ENCODE measurements at regions not wholly inside any gene's neighbourhood (a gene's known extent, or its start where the extent isn't known, plus 50 kb on each side); places are given as distances from the start of the nearest gene placed in this dataset.
A peak's percentile ranks its signal among the peaks of the same experiment; 100 is the strongest.

DNA sequence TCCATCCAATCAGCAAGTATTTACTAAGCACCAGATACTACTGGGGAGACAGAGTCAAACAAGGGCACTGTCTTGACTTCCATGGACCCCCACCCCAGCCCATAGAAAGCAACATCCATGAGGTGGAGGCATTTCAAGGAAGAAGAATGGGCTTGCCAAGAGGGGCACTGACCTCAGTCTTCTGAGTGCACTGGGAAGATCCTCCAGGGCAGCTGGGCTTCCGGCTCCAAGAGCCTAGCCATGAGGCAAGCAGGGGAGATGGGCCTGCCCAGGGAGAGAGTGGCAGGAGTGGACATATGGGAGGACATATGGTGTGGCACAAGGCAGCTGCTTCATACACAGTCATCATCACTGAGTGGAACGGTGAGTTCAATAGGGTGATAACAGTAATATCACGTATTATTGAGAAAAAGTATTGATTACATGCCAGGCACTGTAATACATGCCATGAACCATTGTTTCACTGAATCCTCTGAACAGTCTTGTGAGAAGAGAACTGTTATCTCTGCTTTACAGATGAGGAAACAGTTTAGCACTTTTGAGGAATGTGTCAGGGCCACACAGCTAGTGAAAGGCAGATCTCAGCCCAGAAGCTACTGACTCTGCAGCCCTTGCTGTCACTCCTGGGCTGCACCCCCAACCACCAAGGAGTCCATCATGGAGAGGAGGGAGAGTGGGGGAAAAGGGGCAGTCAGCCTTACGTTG, 331.7 kb upstream of the ZMIZ1 start:
- no peaks in the 10 kb centered on the region for H3K27me3 ChIP-seq
- H3K36me3 ChIP-seq = no peaks in the 10 kb centered on the region
- H3K9me3 ChIP-seq (ENCODE audit: low read depth) = no peaks in the 10 kb centered on the region
- no peak for DNase-seq (ENCODE audit: low read depth in 1 of 2, low spot score in 1 of 2)
- H3K4me1 ChIP-seq (ENCODE audit: low read depth) = peaks cover 5% of the 10 kb centered on the region
- no peak overlapping the region for H3K4me3 ChIP-seq
- TF ChIP-seq, protein P1, sequence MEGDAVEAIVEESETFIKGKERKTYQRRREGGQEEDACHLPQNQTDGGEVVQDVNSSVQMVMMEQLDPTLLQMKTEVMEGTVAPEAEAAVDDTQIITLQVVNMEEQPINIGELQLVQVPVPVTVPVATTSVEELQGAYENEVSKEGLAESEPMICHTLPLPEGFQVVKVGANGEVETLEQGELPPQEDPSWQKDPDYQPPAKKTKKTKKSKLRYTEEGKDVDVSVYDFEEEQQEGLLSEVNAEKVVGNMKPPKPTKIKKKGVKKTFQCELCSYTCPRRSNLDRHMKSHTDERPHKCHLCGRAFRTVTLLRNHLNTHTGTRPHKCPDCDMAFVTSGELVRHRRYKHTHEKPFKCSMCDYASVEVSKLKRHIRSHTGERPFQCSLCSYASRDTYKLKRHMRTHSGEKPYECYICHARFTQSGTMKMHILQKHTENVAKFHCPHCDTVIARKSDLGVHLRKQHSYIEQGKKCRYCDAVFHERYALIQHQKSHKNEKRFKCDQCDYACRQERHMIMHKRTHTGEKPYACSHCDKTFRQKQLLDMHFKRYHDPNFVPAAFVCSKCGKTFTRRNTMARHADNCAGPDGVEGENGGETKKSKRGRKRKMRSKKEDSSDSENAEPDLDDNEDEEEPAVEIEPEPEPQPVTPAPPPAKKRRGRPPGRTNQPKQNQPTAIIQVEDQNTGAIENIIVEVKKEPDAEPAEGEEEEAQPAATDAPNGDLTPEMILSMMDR (IDR thresholded peaks at IDR 0.05; ENCODE audit: low read depth, low read length) = no peak
- no peak overlapping the region for H3K27ac ChIP-seq

DNA sequence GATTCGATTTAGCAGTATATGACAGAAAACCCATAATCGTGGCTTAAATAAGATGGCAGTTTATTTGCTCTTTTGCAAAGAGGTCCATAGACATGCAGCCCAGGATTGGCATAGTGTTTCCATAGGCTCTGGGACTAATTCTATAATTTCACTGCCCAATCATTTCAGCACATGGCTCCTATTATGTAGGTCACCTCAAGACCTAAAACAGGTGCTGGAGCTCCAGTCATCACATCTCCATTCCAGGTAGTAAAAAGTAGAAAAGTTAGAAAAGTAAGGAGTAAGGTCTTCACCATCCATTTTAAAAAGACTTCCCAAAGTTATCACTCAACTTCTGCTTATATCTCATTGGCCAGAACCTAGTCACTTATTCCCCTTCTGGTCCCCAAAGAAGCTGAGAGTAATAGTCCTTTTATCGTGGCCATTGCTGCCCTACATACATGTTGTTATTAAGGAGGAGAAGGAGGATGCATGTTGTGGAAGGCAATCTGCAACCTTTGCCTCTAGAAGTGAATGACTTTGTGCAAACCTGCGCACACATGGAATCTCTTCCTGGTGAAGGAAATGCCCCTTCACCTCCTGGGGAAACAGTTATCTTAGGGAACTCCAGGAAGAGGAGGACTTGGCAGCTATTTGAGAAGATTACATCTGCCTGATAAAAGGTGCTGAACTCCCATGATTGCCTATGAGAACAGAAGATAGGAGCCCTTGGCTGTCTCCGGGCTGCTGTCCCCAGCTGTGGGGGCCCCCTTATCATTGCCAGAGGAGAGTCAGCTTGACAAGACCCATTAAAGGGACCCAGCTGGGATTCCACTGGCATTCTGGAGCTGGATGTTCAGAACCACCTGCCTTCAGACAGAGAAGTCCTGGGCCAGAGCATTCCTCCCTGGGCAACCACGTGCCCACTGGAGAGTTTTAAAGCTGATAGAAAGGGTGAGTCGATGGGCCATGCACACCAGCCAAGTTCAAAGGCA, 330.6 kb upstream of the ZMIZ1 start:
- H3K27ac ChIP-seq = no peak overlapping the region
- H3K4me1 ChIP-seq (ENCODE audit: low read depth) = peaks cover 8% of the 10 kb centered on the region
- H3K9me3 ChIP-seq (ENCODE audit: low read depth) = no peaks in the 10 kb centered on the region
- H3K36me3 ChIP-seq = no peaks in the 10 kb centered on the region
- H3K27me3 ChIP-seq = no peaks in the 10 kb centered on the region
- TF ChIP-seq, protein P1 (IDR thresholded peaks at IDR 0.05; ENCODE audit: low read depth, low read length) = no peak
- no peak overlapping the region for H3K4me3 ChIP-seq
- no peak for DNase-seq (ENCODE audit: low read depth in 1 of 2, low spot score in 1 of 2)

- Histone ChIP-seq H3K36me3 (no peaks in the 10 kb centered on the region), H3K27me3 (no peaks in the 10 kb centered on the region), H3K4me3 (no peak overlapping the region), H3K4me1 (ENCODE audit: low read depth) (peaks cover 8% of the 10 kb centered on the region), H3K9me3 (ENCODE audit: low read depth) (no peaks in the 10 kb centered on the region), H3K27ac (no peak overlapping the region)
- TF ChIP-seq, protein P1 (IDR thresholded peaks at IDR 0.05; ENCODE audit: low read depth, low read length) = no peak
- no peak for DNase-seq (ENCODE audit: low read depth in 1 of 2, low spot score in 1 of 2)
Observed at GRCh38 chr10:78738861-78739260, 329.9 kb upstream of the ZMIZ1 start.

GRCh38 chr10:78739444-78740053, 329.2 kb upstream of the ZMIZ1 start:
- peaks cover 10% of the 10 kb centered on the region for H3K4me1 ChIP-seq (ENCODE audit: low read depth)
- TF ChIP-seq, protein P1 (IDR thresholded peaks at IDR 0.05; ENCODE audit: low read depth, low read length) = no peak
- no peak for DNase-seq (ENCODE audit: low read depth in 1 of 2, low spot score in 1 of 2)
- no peak overlapping the region for H3K27ac ChIP-seq
- no peaks in the 10 kb centered on the region for H3K9me3 ChIP-seq (ENCODE audit: low read depth)
- no peak overlapping the region for H3K4me3 ChIP-seq
- H3K36me3 ChIP-seq = no peaks in the 10 kb centered on the region
- H3K27me3 ChIP-seq = no peaks in the 10 kb centered on the region

- Histone ChIP-seq H3K27me3 (no peaks in the 10 kb centered on the region), H3K36me3 (no peaks in the 10 kb centered on the region), H3K9me3 (ENCODE audit: low read depth) (no peaks in the 10 kb centered on the region), H3K4me3 (no peak overlapping the region), H3K27ac (no peak overlapping the region), H3K4me1 (ENCODE audit: low read depth) (peaks cover 26% of the 10 kb centered on the region)
- peak in 1 of 2 donors; percentile 48 for DNase-seq (ENCODE audit: low read depth in 1 of 2, low spot score in 1 of 2)
- TF ChIP-seq, protein P1 (IDR thresholded peaks at IDR 0.05; ENCODE audit: low read depth, low read length) = no peak
Observed at GRCh38 chr10:78740976-78741915, 327.5 kb upstream of the ZMIZ1 start.

Measured in cardiac muscle cell (in vitro differentiated cells and primary cell).